SIG-M5 treated with dmso at 0.1 percent for 504 hours (cell line): ENCODE measurements at regions not wholly inside any gene's neighbourhood (a gene's known extent, or its start where the extent isn't known, plus 50 kb on each side); places are given as distances from the start of the nearest gene placed in this dataset.

Experiments
- DNase-seq: peaks from one replicate; lab custom pipeline; 2025; ENCODE audit not compliant: unreplicated experiment; lab: John Stamatoyannopoulos, UW

DNA sequence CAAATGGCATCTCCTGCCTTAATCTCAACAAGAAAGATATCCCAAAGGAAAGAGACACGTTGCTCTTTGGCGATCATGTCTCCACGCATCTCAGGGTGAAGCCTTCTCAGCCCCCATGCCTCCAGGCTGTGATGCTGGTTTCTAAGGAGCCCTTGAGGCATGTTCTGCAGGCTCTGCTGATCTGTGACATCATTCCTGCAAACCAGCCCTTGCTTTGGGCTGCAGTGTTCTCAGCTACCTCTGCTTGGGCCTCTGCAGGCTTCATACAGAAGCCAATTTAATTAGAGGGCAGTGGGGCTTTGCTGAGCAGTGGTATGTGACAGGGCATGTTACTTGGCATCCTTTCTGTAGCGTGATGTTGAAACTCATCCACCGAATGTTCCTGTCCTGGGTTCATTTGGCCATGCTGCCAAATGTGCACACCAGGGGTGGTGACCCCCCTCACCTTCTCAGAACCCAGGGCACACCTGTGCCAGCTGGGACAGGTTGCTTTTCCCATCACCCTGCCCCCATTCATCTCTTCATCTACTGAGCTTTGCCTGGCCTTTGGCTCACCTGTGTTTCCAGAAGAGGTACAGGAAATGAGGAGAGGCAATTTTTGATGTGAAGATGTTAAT is 230.9 kb downstream of the TEX29 start:
- no peak for DNase-seq

DNA sequence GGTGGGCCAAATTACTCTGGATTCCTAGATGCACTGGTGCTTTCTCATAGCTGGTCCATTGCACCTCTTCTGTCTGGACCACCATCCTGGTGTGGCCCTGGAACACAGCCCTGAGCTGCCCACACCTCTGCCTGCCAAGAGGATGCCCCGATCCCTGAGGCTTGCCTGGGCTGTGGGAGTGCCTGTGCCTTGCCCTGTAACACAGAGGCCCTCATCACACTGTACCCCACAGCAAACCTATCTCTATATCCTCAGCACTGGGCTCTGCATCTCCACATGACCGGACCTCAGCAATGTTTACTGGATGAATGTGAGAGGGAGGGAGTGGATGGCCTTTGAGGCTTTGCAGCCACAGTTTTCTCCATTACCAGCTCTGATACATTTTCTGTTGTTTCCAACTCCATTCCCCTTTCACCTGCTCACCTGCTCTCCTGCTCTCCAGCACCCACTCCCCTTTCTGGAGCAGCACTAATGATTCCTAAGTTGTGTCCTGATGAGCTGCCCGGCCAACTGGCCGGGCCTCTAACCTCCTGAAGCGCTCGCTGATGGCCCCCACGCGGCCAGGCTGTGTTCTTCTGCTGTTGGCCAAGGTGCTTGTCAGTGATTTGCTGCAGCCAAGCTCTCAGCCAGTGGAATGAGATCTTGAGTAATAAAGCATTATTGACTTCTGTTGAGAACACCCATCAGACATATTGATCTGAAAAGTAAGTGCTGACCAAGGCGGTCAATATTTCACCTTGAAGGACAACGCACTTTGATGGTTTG is 232.6 kb downstream of the TEX29 start:
- DNase-seq: no peak

DNA sequence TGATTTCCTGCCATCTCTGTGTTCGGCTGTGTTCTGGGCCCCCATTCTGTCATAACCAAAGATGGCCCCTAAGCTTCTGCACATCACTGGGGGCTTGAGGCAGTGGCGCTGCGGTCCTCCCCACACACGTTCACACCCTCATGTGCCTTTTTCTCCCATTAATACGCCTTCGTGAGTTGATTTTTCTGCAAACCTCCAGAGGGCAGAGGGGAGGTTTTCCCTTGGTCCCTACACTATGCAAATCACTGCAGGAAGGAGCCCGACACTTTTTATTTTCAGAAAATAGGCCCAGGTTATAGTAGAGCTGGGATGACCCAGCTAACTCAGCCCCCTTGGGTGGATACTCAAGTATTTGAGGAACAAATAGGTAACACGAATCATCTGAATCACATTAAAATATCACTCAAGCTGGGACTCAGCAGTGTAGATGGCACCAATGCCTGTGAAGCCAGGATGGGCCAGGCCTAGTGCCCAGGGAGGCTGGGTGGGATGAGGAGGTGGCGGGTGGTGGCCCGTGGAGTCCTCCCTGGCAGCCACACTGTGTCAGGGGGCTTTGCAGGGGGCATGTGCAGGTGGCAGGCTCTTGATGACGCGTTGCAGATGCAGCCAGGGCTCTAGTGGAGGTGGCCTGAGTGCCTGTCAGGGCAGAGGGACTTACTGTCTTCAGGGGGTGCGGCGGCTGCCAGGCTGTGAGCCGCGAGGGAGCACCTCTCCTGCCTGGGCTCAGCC is 234.3 kb downstream of the TEX29 start:
- DNase-seq: no peak

DNA sequence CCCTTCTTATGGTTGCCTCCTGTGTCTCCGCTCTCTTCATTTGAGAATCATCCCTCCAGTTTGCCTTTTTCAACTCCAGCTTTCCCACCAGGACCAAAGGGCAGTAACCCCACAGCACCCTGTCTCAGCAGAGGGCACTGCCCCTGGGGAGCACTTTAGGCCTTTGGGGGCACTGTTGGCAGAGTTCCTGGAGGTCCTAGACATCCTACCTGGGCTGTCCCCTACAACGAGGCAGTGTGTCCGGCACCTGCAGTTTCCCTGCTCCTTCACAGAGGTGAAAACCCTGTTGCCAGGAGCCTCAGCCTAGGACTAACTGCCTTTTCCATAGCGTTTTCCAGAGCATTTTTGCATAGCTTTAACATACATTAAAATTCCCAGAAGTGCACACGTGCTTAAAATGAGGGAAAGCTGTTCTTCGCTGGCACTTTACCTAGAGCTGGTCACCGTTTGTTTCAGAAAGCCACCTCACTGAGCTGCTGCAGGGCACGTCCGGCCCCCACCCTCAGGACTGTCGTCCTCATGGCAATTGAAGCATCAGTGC is 234.9 kb downstream of the TEX29 start:
- no peak for DNase-seq

DNA sequence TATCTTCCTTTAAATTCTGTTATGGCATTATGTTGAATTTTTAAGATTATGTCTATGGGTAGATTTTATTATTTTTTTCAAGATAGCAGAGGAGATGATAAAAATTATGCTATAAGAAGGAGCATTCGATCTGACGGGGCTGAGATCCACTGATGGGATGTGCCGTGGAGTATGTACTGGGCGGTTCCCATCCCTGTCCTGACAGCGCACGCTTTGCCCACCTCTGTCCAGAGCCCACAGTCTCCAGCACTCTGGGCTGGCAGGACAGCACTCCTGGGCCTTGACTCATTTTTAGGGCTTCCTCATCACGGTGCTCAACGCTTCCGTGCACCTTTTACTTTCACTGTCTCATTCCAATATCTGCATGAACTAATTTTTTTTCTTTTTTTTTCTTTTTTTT is 235.5 kb downstream of the TEX29 start:
- no peak for DNase-seq

DNA sequence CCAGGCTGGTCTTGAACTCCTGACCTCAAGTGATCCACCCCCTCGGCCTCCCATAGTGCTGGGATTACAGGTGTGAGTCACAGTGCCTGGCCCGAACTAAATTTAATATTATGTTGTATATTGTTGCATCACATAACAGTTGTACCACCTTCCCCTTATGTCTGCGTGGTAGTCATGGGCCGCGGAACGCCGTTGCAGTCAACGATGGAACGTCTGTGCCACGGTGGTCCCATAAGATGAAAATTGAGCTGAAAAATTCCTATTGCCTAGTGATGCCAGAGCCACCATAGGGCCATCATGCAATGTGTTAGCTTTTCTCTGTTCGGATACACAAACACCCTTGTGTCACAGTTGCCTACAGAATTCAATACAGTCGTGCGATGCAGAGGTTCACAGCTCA is 236.1 kb downstream of the TEX29 start:
- DNase-seq: no peak

DNA sequence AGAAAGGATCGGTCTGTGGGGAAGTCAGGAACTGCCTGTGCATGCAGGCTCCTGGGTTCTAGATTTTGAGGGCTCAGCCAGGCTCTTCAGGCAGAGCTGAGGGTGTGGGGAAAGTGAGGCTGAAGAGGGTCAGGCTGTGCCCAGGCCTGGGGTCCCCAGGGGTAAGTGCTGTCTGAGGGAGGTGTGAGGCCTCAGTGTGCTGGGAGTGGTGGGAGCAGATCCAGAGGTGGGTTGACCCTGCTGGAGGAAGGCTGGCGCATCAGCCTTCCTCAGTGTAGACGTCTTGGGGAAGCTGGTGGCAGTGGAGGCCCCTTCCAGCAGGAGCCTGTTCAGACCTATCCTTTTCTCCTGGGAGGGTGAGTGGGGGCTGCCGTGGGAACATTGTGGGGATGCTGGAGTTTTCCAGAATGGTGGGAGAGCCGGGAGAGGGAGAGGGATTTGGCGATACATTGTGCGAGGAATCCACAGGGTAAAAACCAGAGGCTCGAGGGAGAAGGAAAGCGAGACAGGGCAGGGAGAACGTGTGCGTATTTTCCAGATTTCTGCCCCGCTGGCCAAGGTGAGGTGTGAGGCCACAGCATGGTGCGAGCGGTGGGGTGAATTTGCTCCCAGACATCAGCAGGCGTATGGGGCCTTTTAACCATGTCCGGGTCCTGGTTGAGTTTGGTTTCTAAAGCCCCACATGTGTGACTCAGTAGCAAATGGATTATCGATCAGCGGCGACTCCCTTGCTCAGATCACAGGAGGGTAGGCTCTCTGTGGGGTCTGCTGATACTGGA is 237.7 kb downstream of the TEX29 start:
- no peak for DNase-seq

DNA sequence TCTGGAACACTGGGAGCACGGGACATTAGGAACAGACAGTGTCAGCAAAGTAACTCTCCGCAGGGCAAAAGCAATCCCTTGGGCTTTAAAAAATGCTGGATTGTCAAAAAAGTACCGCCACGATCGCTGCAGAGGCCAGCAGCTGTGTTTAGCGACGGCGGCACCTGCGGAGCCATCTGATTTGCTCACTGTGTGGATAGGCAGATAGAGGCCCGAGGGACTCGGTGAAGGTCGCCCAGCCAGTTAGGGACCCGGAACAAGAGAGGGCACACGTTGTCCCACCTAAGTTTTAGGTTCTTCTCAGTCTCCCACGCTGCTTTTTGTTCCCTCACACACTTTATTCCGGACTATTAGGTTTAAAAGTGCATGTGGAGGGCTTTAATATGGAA is 238.3 kb downstream of the TEX29 start:
- DNase-seq: no peak

DNA sequence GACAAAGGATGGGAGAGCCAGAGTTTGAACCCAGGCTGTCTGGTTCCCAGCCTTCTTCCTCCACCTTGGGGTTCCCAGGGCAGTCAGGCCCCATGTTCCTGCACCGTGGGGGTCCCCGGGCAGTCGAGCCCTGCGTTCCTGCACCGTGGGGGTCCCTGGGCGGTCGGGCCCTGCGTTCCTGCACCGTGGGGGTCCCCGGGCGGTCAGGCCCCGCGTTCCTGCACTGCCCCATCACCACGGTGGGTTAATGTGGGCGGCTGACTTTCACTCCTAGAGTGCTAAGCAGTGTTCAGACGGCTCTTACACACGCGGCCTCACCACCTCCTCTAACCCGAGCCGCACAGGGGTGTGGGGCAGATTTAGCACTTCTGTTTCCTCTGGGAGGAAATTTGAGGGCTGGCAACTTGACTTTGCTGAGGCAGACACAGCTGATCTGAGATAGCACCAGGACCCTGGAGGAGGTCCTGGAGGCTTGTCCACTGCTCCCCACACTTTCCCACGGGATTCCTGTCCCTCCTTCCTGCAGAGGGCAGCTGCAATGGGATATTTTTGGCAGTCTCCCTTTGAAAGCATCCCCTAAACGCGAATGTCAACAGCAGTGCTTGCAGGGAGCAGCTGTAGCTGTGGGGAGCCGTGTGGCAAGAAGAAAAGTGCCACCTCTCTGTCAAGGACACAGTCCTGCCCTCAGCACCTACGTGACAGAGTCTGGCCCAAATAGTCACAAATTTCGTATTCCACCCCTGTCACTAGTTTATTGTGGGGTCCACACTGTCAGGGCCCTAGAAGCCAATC is 239.4 kb downstream of the TEX29 start:
- DNase-seq: no peak

DNA sequence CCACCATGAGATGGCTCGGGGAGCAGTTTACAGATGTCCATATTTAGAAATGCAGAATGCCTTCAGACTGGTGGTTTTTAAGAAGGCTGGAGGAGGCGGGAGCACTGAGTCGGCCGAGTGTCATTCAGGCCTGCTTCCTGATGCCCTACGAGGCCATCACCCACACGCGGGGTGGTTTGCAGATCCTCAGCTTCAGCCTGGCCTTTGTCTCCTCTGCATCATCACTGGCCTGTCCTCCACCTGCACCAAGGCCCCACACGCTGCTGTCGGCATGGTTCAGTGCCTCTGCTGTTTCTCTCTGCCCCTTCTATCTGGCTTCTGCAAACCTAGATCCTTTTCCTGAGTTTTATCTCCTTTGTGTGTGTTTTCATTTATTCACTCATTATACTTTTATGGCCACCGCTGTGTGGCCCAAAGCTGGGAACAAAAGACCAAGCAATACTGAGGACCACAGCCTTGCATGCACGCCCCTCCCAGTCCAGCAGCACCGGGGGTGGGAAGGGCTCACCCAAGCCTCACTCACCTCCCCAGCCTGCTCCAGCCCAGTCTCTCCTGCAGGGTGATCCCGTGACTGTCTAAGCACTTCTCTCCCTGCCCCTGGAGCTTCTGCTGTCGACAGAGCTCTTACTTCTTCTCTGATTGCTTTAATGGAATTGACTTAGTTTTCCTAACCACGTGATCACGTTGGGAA is 240.8 kb downstream of the TEX29 start:
- no peak for DNase-seq

DNA sequence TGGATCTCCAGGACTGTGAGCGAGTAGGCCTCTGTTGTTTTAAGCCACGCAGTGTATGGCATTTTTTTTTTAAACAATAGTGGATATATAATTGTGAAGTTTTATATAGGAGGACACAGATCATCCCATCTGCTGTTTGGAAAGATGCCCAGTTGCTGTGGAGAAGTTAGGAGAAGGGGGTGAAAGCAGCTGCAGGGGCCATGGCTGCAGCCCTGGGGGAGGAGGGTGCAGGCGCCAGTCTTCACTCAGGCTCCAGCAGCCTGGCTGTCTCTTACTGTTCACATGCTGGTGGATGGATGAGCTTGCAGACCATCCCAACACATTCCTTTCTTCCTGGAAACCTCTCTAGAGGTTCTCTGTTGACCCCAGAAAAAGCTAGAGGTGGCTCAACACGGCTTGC is 242.3 kb downstream of the TEX29 start:
- DNase-seq: no peak

DNA sequence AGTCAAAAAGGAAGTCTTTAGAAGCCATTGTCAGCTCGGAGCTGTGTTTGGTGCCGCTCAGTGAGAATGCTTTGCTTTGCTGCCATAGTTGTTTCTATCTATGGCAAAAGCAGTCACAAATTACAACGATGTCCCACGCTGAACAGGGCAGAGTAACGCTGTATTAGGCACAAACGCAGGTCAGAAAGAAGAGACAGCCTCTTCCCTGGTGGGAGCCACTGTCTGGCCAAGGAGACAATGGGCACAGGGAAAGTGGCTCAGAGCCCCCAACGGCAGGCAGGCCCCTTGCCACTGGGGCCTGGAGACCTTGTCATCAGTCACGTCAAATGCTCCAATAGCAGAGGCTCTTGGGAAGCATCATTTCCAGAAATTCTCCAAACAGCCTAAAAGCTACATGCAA is 244.2 kb downstream of the TEX29 start:
- no peak for DNase-seq

DNA sequence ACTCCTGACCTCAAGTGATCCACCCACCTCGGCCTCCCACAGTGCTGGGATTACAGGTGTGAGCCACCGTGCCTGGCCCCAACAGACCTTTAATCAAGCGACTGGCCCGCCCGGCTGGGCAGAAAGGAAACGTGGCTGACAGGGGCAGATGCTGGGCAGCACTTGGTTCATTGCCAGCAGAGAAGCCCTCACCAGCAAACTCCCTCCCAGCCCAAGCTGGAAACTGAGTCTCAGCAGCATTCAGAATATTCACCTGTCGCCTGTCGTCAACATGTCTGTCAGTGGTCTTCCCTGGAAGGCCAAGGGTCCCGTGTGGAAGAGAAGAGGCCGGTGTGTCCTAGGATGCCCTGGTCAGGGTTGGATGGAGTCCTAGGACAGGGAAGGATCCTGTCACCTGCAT is 245.0 kb downstream of the TEX29 start:
- no peak for DNase-seq

DNA sequence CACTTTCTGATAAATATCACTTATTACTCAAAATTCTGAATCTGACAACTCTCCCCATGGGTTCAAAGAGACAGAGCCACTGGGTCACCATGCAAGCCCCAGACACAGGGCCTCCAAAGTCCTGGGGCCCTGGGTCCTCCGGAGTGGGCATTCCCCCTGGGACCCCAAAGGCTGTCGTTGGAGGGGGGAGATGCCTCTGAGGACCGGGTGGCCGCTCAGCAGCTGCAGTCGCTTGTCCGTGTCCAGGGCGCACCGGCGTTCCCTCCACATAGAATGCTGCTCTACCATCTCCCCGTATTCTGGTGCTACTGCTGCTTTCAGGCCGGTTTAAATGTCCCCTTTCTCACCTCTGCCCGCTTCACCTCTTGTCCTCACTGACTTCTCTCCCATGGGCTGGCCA is 246.1 kb downstream of the TEX29 start:
- DNase-seq: no peak

DNA sequence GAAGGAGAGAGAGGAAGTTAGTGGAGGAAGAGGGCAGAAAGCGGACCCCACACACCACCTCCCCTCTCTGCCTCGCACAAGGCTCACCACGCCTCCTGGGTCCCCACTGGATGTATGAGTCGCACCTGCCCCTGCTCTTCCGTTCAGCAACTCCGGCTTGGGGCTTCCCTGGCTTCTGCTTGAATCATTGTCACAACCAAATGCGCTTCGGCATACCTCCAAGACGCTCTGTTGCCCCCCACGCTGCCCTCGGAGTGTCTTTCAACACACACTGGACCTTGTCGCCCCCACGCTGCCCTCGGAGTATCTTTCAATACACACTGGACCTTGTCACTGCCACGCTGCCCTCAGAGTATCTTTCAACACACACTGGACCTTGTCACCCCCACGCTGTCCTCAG is 247.2 kb downstream of the TEX29 start:
- DNase-seq: no peak

DNA sequence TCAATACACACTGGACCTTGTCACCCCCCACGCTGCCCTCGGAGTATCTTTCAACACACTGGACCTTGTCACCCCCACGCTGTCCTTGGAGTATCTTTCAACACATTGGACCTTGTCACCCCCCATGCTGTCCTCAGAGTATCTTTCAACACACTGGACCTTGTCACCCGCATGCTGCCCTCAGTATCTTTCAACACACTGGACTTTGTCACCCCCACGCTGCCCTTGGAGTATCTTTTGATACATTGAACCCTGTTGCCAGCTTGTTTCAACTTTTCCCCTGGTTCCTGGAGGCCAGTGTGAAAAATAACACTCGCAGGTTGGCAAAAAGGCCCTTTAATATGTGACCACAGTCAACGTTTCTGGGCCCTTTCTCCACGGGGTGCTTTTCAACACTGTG is 247.8 kb downstream of the TEX29 start:
- DNase-seq: no peak

DNA sequence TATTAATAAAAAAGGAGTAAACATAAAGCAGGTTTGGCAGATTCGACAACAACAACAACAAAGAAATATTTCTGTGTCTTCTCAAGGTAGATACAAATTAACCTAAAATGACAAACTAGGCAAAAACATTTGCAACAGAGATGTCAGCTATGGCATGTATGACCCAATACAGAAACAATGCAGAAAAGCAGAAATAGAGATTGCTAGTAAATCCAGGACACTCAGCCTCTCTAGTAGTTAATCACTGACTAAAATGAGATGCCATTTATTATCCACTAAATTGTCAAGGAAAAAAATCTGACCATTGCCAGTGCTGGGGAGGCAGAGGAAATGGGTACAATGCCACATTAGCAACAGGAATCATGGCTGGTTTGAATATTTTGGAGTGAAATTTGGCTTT is 250.5 kb downstream of the TEX29 start:
- no peak for DNase-seq

DNA sequence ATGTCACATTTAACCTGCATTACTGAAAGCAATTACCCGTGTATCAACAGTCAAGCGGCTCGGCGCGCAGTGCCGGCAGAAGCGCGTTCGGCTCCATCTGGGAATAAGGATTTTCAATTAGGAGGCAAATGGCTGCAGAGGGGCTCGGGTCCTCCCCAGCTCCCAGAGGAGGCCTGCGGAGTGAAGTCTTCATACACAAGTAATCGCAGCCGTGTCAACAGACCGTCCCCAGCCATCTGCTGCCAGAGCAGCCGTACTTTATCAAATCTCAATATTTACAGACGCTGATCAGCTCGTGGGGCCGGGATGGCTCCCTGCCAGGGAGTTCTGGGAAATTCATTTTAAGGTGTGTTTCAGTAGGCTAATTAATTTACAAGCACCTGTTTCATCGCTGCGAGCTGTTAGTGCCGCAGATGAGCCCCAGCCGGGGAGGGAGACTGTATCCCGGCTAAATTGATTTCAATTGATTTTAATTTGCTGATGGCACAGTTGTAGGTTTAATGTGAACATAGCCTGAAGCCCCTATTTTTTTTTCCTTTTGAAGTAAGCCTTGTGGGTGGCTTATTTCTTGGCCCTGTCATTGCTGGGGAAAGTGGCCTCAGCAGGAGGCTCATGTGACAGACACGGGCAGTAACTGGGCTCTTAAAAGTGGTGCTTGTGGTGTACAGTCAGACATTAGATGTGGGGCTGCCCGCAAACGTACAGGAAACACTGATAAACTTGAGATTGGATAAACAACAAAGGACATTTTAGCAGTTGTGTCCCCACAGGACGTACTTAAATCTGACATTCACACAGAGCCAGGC is 252.7 kb downstream of the TEX29 start:
- no peak for DNase-seq

DNA sequence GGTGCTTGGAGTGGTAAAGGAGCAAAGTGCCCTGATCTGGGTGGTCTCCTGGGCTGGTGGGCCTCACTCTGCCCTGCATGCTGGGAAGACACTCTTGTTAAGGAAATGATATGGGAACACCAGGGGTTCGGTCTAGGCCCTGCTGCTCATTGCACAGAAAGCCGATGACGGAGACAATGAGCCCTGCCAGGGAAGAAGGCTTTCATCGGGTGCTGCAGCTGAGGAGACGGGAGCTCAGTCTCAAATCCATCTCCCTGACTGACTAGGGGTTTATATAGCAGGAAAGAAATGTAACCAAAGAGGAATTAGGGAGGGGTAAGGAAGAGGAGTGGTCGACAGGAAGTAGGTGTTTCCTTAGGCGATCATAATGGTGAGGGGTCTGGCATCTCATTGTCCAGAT is 253.4 kb downstream of the TEX29 start:
- DNase-seq: no peak
